ENCODE measurements at regions not wholly inside any gene's neighbourhood (a gene's known extent, or its start where the extent isn't known, plus 50 kb on each side); places are given as distances from the start of the nearest gene placed in this dataset.

DNA sequence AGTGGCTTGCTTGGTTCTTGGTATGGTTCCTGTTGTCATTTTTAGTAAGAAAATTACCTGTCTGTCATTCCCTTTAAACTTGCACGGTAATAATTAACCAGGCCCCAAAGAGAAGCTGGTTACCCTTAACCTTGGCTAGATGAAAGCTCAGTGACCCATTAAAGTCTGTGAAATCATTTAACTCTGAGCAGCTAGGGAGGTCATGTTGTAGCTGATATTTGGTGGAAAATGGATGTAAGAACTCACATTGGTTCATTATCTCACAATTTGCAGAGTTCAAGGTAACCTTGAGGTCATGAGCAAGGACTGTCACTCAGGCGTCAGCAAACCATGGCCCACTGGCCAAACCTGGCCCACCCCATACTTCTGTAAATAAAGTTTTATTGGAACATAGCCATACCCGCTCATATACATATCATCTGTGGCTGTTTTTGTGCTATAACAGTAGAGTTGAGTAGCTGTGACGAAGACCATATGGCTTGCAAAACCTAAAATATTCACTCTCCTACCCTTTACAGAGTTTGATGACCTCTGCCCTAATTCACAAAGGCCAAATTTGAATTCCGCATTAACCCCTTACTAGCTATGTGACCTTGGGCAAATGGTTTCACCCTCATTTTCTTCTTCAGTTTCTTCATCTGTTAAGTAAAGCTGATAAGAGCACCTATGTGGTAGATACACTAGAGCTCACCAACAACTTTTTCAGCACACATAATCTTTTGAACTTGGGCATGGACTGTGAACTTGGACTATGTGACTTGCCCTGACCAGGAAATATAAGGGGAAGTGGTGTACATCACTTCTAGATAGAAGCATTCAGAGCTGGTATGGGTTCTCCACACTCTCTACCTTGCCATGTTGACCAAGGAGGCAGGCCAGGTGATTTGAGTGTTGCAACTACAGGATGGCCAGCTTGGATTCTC is 61.5 kb upstream of the CPEB4 start (continued):
- no peak; a peak in 1 of 4 replicates for TF ChIP-seq EP300 (IDR thresholded peaks at IDR 0.05; ENCODE audit: low read depth in 2 of 2, low read length in 2 of 2)
- 0 out of 2 replicates have a peak, but pooled peaks have one; percentile 8 for TF ChIP-seq EP300 (CRISPR knock-in tag; IDR thresholded peaks at IDR 0.05; ENCODE audit: borderline replicate concordance)
- 0 out of 2 replicates have a peak, but pooled peaks have one; percentile 50 for TF ChIP-seq TP53 (CRISPR knock-in tag; conservative IDR thresholded peaks at IDR 0.05)
- no peak for TF ChIP-seq RARG (CRISPR knock-in tag; IDR thresholded peaks at IDR 0.05; ENCODE audit: low read depth)
- TF ChIP-seq HNF4G (IDR thresholded peaks at IDR 0.05; ENCODE audit: borderline replicate concordance, low read depth, low read length): 0 out of 2 replicates have a peak, but pooled peaks have one; percentile 59
- no peak; the same call in 1 of the 2 replicates for TF ChIP-seq HNF4G (CRISPR knock-in tag; IDR thresholded peaks at IDR 0.05; ENCODE audit: borderline replicate concordance, low read depth)
- no peak for TF ChIP-seq HOXA9 (CRISPR knock-in tag; IDR thresholded peaks at IDR 0.05; ENCODE audit: borderline replicate concordance)
- no peak for TF ChIP-seq MXI1 (IDR thresholded peaks at IDR 0.05; ENCODE audit: borderline replicate concordance, low read depth, low read length)
- TF ChIP-seq ZNF850 (CRISPR knock-in tag; conservative IDR thresholded peaks at IDR 0.05): no peak
- no peak for TF ChIP-seq MLLT10 (CRISPR knock-in tag; IDR thresholded peaks at IDR 0.05)
- TF ChIP-seq HMG20A (CRISPR knock-in tag; IDR thresholded peaks at IDR 0.05; ENCODE audit: borderline replicate concordance): peak; percentile 64; the same call in 1 of the 2 replicates
- TF ChIP-seq HOXA3 (CRISPR knock-in tag; IDR thresholded peaks at IDR 0.05): peak; percentile 32; the same call in 1 of the 2 replicates
- TF ChIP-seq ATAD3A (CRISPR knock-in tag; IDR thresholded peaks at IDR 0.05): no peak
- TF ChIP-seq SALL1 (CRISPR knock-in tag; IDR thresholded peaks at IDR 0.05): peak; percentile 34
- TF ChIP-seq FLYWCH1 (CRISPR knock-in tag; IDR thresholded peaks at IDR 0.05): peak; percentile 82; the same call in 1 of the 2 replicates
- TF ChIP-seq ZNF567 (CRISPR knock-in tag; IDR thresholded peaks at IDR 0.05; ENCODE audit: borderline replicate concordance): no peak
- TF ChIP-seq TEAD2 (CRISPR knock-in tag; IDR thresholded peaks at IDR 0.05): no peak
- no peak for TF ChIP-seq ZKSCAN1 (IDR thresholded peaks at IDR 0.05; ENCODE audit: low read length)
- no peak for TF ChIP-seq ZNF33A (CRISPR knock-in tag; IDR thresholded peaks at IDR 0.05; ENCODE audit: borderline replicate concordance)
- TF ChIP-seq, protein P1, sequence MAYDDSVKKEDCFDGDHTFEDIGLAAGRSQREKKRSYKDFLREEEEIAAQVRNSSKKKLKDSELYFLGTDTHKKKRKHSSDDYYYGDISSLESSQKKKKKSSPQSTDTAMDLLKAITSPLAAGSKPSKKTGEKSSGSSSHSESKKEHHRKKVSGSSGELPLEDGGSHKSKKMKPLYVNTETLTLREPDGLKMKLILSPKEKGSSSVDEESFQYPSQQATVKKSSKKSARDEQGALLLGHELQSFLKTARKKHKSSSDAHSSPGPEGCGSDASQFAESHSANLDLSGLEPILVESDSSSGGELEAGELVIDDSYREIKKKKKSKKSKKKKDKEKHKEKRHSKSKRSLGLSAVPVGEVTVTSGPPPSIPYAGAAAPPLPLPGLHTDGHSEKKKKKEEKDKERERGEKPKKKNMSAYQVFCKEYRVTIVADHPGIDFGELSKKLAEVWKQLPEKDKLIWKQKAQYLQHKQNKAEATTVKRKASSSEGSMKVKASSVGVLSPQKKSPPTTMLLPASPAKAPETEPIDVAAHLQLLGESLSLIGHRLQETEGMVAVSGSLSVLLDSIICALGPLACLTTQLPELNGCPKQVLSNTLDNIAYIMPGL (CRISPR knock-in tag; IDR thresholded peaks at IDR 0.05; ENCODE audit: borderline replicate concordance in 1 of 2, low read depth in 1 of 2): peak in 1 of 2 experiments; percentile 22; a peak in 1 of 4 replicates
- TF ChIP-seq, protein P2, sequence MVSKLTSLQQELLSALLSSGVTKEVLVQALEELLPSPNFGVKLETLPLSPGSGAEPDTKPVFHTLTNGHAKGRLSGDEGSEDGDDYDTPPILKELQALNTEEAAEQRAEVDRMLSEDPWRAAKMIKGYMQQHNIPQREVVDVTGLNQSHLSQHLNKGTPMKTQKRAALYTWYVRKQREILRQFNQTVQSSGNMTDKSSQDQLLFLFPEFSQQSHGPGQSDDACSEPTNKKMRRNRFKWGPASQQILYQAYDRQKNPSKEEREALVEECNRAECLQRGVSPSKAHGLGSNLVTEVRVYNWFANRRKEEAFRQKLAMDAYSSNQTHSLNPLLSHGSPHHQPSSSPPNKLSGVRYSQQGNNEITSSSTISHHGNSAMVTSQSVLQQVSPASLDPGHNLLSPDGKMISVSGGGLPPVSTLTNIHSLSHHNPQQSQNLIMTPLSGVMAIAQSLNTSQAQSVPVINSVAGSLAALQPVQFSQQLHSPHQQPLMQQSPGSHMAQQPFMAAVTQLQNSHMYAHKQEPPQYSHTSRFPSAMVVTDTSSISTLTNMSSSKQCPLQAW (CRISPR knock-in tag; IDR thresholded peaks at IDR 0.05): peak; percentile 93
- TF ChIP-seq ATF3 (CRISPR knock-in tag; IDR thresholded peaks at IDR 0.05): no peak
- TF ChIP-seq KAT2B (IDR thresholded peaks at IDR 0.05; ENCODE audit: borderline replicate concordance, low read depth, low read length): no peak
- no peak for TF ChIP-seq FOXC1 (CRISPR knock-in tag; IDR thresholded peaks at IDR 0.05; ENCODE audit: borderline replicate concordance)

Measured in HepG2 (cell line).